A172 (cell line): ENCODE measurements at regions not wholly inside any gene's neighbourhood (a gene's known extent, or its start where the extent isn't known, plus 50 kb on each side); places are given as distances from the start of the nearest gene placed in this dataset.

Experiments
- DNase-seq: peaks from one replicate; pipeline ENCODE4 v3.0.0-alpha.2; 2015; ENCODE audit warnings: low spot score

DNA sequence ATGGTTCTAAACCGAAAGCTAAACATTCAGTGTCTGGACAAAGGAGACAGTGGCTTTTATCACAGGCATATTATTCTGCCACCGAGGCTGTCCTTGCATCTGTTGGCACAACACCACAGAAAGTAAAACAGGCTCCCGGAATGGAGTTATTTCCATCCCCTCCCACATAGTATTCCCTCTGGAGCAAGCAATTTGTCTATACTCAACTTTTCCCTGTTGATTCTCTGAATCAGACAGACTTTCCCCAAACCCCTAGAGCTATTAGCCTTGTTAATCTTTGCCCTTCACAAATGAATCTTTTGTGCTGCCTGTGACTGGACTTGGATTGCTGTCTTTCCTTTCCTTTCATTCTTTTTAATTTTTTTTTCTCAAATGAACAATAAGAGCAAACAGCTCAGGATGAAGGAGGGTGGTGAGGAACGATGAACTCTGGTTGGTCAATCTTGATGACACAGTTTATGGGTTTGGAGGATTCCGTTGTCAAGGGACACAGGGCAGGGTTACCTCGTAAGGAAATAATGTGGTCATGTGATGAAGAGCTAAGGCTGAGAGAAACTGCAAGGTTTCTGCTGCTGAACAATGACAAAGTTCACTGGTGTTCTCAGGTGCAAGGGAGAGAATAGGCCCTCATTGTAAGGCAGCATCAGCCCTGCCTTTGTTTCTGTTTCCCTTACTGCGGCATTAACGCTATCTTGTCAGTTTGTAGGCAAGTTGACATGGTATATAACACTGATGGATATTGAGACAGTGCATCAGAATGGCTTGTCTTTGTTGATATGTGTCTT is 275.0 kb upstream of the BMP2 start:
- no peak for DNase-seq

DNA sequence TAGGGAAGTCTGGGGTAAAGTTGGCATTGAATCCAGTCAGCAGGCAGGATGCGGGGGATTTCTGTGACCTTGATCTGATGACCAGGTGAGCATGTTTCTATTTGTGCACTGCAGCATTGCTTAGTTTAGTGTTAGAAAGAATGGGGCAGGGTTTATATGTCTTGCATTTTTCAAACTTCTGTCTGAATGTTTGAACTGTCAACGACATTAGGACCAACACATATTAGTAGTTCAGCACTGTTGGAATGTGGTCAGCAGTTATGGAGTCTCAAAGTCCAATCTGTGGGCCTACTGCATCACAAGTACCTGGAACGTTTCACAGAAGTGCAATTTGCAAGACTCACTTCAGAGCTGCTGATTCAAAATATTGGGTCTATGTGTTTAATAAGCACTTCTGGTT is 276.6 kb upstream of the BMP2 start:
- no peak for DNase-seq

DNA sequence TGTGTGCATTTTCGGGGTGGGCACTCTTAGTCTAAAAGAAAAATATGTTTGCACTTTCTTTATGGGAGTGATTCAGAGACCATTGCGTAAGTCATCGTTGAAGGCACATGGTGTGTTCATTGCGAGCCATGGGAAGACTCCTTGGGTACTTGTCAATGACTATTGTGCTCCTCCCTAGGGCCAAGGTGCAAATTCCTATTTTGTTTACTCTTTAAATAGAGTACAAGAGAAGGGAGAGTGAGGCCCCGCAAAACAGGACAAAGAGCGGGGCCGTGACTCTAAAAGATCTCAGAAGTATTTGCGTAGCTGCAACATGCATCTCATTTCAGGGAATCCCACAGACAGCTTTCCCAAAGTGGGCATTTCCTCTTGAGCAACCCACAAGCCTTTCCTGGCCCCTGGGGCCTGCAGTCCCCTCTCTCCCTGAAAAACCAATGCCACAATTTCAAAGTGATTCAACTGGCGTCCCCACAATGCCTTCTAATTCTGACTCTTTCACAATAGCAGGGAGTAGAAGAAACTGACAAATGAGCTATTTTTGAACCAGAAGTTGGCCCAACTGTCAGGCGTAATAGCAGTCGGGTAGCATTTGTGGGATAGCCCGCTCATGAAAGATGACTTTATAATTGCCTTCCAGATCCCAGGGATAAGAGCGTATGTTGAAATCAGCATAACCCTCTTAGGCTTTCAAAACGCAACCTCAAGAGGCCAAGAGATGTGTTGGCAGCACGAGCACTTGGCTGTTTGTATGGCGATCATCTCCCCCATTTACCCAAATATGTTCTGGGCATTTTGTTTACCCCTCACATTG is 277.9 kb upstream of the BMP2 start:
- DNase-seq: no peak

DNA sequence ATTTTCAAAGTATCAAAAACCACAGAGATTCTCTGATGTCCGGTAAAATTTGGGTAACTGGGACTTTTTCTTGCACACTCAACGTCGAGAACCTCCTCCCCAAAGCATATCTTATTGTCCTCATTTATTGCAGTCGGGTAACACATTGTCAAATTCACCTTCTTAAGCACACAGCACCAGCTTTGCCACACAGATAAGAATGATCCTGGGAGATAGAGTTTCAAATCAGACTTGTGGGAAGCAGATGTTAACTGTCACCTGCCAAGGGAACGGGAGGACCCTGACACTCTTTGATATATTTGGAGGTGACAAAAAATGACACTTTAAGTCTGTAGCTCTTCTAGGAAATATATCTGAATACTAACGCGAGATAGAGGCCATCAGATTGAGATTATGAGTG is 282.1 kb upstream of the BMP2 start:
- no peak for DNase-seq

DNA sequence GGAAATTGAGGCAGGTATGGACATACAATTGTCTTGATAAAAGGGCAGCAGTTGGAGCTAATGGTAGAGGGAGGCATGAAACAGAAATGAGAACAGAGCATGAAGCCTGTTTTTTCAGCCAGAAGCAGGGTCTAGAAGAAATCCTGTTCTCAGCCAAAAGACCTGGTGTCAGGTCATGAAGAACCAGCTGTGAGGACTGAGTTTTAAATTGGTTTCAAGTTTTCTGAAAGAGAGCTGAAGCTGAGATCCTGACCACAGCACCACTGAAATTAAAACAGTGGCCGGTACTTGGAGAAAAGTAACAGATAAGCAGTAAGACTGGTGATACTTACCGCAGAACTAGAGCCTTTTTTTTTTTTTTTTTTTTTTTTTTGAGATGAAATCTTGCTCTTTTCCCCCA is 283.8 kb upstream of the BMP2 start:
- DNase-seq: no peak

DNA sequence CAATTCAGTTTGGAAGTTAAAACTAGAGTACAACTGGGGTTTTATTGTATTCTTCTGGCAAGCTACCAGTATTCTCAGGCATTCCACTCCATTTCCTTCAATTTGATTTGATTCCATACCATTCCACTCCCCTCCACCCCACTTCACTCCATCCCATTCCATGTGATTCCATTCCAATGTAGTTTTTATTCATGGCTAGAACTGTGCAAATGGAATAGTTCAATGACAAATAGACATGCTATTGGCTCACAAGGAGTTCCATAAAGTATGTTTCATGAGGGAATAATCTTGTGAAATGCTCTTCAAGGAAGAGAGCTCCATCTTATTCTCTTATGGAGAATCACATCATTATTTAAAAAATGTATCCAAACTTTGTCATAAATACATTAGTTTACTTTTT is 285.0 kb upstream of the BMP2 start:
- no peak for DNase-seq

DNA sequence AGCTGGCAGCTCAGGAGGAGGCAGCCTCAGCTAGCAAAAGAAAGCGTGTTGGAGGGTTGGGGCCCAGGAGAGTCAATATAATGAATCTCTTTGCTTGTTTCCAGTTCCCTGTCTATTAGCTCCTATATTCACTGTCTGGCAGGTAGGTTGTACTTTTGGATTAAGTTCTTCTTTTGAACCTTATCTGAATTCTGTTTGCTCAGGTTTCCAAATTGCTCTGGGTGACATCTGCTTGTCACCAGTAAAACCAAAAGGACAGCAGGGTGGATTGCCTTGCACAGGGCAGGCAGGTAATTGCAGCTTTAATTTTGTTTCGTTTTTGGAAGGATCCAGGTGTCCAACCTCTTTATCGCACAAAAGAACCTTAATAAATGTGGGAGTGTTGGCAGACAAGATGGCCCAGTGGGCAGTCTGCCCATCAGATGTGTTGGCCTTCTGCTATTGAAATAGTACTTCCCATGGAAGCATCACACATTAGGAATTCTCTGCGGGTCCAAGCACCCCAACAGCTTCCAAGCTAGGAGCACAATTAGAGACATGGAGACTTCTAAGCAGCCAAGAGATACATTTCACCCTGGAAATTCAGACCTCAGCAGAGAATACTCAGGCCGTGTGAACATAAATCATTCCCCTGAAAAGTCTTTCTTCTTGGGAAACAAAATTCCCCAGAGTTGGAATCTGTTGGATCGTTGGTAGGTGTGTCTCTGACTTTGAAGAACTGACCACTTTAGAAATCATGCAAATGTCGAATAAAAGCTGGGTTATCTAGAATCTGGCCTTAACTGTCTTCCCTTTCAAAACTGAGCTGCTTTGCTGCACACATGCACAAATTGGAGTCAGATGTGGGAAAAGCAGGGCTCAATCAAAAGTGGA is 286.9 kb upstream of the BMP2 start:
- DNase-seq: no peak

DNA sequence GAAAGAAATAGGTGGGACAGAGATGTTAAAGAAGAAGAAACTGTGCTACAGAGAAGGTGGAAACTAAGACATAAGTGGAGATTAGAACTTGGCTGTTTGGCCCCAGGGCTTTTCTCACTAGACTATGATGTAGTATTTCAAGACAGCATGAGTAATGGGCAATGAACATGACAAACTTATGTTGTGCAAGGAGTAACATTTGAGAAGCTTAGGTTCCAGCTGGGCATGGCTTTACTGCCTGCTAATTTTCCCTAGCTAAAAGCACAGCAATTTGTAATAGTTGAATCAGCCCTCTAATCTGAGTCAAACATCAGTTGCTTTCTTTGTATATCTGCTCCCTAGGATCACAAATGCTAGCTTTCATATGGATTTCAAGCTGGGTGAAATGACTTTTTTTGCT is 294.3 kb upstream of the BMP2 start:
- no peak for DNase-seq

DNA sequence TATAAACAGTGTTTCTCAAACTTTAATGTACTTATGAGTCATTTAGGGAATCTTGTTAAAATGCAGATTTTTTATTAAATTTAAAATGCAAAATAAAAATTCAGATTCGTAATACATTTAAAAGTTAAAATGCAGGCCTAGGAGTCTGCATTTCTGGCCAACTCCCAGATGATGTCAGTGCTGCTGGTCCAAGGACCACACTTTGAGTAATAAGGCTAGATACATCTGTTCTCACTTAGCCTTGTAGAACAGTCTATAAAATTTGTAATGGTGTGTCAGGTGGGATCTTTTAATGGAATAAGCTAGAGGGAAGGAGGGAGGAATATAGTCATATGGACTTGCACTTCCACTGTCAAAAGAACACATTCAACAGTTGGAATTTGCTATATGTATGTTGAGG is 295.6 kb upstream of the BMP2 start:
- no peak for DNase-seq

DNA sequence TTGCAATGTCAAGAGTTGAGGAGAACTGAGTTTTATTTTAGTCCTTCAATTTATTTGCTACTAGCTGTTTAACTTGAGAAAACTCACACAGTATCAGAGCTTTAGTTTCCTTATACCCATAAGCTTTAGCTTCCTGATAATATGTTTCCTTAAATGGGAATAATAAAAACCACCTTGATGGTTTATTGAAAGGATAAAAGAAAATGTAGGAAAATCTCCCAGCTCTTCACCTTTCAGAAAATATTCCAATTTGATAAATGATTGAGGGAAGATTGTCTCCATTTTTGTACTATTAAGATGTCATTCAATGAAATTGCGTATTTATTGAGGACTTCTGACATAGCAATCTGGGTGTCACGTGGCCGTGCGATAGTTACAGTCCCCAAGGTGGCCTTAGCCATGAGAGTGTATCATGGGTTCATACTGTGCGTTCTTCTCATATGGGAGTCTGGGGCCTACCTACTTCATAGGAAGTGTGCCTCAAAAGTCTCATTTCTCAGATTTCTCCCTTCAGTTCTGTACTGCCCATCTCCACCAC is 296.3 kb upstream of the BMP2 start:
- no peak for DNase-seq

DNA sequence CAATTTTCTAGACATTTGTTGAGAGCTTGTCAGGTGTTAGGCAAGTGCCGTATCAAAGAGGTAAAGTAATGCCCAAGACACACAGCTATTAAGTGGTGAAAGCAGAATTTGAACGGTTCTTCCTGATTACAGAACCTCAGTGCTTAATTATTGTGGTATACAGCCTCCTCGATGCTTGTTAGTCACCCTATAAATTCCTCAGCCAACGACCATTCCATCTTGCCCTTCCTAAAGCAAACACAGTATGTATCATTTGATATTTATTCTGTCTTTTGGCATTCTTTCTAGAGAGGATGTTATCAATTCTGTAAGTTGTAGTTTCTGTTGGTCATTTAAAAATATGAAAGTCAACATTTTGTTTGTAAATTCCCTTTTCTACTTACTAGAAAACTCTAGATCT is 297.8 kb upstream of the BMP2 start:
- no peak for DNase-seq

DNA sequence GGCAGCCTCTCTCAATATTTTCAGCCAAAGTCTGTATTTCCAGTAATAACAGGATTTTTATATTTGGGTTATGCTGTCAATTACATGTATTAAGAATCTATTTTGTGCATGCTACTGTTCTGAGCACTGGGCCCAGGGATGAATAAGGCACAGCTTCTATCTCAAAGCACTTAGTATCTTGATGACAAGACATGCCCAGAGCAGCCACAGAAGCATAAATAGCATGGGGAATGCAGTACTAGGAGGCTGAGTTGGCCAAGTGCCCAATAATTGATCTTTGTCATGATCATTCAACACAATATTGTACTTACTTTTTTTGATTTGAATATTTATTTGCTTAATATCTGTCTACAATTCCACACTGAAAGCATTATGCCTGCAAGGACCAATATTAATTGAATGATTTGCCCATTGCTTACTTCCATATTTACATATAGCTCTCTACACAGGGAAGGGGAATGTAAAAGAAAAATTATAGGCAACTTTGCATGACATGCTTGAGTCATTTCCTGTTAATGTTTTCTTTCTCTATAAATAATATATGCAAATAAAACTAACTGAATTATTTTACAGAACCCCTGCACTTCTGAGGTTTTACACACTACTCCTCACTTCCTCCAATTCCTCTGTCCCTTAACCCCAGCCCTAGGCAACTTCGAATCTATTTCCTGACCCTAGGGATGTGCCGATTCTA is 298.9 kb upstream of the BMP2 start:
- DNase-seq: no peak

DNA sequence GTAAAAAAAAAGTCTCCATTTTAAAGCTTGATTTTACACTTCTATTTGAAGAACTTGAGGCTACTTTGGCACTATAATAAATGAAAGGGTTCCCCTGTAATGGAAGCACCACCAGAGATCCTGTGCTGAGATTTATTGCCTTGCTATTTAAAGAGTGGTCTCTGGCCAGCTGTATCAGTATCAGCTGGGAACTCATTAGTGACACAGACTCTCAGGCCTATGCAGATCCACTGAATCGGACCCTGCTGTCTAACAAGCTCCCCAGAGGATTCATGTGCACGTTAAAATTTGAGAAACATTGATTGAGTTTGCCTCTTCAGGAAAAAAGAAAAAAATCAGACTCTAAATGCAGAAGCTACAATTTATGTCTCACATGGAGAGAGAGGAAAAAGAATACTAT is 299.9 kb upstream of the BMP2 start:
- DNase-seq: no peak

DNA sequence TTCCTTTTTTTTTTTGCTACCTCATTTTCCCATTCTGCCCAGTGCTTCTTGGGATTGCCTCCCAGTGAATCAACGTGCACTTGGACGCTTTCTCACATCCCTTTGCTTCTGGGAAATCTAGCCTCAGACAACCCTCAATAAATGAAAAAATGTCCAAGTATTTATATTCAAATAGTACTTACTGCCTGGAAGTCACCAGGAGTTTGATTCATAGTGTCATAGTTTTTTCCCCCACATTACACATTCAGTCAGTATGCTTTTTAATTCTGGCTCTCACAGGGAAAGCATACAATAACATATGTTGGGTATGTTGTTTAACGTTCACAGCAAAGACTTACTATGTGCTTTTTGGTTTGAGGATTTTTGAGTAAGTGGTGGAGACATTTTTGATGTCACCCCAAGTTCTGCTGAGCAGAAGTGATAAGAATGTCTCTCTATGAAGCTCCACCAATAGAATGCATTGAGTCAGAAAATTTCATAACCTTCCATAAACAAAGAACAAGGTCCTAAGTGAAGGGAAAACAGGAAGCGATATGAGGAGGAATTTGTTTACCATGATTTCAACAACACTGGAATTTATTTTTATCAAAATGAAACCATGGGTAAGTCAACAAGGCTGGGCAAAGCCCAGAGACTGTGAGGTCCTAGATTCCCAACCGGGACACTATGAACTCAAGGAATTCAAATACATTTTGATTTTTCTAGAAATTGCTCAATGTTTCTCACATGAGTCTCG is 301.2 kb upstream of the BMP2 start:
- DNase-seq: no peak

DNA sequence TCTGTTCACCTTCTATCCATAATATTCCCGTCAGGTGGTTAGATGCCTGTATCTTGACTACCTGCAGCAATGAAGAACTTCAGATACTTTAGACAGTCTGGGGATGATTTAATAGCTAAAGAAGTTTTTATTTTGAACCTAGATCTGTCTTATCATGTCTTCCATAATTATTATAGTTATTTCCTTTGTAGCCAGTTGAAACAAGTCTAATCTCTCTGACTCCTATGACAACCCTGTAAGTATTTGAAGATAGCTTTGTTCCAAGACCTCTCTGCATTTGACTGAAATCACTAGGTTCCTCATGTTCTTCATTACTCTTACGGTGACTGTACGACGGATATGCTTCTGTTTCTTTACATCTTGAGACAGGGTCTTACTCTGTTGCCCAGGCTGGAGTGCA is 316.6 kb upstream of the BMP2 start:
- no peak for DNase-seq

DNA sequence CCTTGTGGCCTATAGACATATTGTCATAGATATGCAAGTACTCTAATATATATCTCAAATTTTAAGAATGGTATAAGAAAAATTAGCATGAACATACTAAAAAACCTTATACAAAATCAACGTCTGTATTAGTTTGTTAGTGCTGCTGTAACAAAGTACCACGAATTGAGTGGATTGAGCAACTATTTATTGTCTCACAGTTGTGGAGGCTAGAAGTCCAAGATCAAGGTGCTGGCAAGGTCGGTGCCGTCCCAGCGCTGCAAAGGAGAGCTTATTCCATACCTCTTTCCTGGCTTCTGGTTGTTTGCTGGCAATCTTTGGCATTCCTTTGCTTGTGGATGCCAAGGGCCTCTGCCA is 317.6 kb upstream of the FERMT1 start:
- no peak for DNase-seq

DNA sequence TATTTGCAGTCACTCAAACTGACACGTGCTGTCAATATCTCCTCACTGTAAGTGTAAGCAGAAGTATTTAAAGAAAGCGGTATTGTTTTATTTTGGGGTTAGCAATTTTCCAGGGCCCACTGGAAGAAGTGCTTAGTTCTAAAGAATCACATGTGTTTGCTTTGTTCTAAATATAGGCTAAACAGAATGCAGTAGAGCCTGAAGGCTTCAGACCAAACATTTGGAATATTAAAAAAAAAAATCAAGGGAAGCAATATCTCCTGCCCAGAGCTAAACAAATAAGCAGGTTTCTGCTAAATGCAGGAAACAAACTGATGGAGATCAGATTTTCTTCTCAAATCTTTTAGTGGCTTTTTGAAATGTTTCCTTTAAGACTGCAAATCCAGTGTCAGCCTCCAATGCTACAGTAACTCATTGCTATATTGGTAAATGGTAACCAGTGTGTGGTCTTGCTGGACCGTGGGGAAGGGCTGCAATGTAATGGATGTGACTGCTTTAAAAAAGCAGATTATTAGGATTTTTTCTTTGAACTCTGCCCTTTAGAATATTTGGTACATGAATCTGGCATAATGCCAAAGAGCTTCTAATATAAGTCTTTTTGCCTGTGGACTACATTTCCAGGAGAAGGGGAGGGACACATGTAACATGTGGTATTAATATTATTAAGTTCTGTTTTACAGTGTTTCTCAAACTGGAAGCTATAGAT is 317.1 kb upstream of the FERMT1 start:
- DNase-seq: no peak

DNA sequence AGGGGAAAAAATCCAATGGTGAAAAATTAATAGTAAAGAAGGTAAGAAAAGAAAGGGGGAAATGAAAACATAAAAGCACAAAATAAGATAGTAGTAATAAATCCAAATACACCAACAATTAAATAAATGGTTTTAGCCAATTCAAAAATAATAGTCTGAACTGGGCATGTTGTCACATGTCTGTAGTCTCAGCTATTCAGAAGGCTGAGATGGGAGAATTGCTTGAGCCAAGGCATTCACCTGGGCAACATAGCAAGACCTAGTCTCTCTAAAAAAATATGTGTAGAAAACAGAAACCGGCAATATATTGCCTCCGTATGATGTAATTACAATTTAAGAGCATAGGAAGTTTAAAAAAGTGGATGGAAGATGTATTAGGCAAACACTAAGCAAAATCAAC is 311.3 kb upstream of the FERMT1 start:
- DNase-seq: no peak

DNA sequence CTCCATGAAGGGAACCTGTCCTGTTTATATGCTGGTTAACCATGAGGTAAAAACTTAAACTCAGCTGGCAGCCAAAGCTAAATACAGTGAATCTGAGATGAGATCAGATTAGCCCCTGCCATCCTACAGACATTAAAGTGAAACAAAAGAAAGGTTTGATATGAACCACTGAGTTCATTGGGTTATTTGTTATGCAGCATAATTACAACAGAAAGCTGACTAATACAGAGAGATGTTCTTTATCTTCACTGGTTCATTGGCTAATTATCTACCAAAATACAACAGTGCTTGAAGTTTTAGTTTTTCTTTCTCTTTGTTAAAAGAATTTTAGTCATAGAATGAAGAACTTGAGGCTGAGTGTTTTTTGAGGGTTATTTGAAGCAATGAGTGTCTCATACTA is 307.6 kb upstream of the FERMT1 start:
- DNase-seq: no peak

DNA sequence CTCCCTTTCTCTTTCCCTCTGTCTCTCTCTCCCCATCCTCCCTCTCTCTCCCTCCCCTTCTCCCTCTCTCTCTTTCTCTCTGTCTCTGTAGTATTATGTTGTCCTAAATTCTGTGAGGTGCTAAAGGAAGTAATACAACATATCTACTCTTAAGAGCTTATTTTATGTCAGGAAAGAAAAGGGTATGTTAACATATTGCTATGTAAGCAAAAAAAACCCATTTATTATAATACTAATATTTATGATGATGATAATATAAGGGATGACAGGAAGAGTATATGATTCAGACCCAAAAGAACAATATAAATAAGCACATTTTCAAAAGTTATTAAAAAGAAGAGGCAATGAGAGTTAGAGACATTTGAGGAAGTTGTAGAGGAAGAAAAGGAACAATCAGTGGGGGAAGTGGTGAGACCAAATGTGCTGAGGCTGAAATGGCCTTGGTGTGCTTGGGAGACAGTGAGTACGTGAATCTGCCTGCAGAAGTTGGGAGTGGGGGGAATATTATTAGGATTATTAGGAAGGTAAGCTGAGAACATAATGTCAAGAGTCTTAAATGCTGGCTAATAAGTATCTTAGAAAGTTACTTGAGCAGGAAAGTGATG is 303.6 kb upstream of the FERMT1 start:
- DNase-seq: no peak
